ENCODE measurements at regions not wholly inside any gene's neighbourhood (a gene's known extent, or its start where the extent isn't known, plus 50 kb on each side); places are given as distances from the start of the nearest gene placed in this dataset.

GRCh38 chr7:35386816-35387706 is 133.2 kb upstream of the TBX20 start:
- no peak for DNase-seq

GRCh38 chr7:35386082-35386815 is 132.3 kb upstream of the TBX20 start:
- no peak for DNase-seq

DNA sequence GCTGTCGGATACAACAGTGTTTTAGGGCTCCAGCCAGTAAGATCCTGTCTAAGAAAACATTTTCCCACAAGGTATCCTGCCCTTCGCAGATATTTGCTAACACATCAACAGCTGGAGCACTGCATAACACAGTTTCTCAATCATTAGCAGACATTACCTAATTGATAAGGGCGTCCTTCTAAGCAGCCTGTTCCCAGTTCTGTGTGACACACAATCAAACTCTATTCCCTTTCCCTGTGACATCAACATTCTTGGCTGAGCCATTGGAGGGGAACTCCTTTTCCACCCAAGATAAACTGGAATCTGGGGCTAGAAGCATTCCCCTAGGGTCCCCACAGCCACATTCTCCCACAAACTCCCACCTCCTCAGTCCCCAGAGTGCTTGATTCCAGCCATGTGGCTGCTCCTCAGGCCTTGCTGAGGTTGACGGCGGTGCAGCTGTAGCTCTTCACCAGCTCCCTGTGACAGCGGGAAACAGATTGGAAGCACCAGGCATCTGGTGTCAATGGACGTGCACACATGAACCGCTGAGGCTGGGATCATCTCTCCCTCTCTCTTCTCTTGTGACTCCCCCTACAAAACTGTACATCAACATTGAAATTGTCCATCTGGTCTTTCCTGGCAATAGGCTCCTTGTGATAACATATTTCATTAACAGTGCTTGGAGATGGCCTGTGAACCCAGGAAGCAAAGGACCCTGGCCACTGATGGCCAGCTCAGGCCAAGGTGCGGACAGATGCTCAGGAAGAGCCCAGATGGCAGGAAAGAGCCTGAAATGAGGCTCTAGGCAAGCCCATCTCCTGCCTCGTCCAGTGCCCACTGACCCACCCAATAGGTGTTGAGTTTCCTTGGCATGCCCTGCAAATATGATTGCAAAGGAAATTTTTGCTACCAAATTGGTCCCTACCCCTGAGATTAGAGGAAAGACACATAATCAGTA is 131.1 kb upstream of the TBX20 start:
- peak; percentile 39 for DNase-seq

DNA sequence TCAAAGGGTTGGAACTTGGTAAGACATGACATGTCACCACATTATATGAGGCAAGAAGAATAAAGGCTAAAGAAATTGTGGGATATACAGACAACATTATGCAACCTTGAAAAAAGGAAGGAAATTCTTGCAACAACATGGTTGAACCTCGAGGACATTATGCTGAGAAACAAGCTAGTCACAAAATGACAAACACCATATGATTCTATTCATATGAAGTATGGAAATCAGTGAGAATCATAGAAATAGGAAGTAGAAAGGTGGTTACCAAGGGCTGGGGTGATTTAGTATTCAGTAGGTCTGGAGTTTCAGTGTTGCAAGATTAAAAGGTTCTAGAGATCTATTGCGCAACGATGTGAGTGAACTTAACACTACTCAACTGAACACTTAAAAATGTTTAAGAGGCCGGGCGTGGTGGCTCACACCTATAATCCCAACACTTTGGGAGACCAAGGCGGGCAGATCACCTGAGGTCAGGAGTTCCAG is 126.9 kb upstream of the TBX20 start:
- no peak for DNase-seq

DNA sequence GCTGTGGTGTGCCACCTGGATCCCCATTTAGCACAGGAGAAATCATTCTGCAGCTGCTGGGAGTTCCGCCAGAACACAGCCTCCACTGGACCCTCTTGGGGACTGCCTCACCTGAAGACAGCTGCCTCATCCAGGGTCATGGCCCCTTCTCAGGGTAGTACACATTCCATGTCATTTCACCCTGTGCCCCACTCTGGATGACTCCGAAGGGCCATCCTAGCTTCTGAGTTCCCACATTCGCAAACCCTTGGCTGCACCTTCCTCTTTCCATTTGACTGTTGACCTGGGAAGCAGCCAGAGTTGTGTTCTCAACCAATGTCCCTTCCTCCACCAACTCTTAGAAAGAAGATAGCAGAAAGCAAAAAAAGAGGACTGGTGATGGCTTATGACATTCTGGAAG is 125.6 kb upstream of the TBX20 start:
- DNase-seq, result no peak

- DNase-seq, result no peak
Observed at GRCh38 chr7:35375516-35375915, 121.6 kb upstream of the TBX20 start.

GRCh38 chr7:35374858-35375257 is 121.0 kb upstream of the TBX20 start:
- DNase-seq, result no peak

DNA sequence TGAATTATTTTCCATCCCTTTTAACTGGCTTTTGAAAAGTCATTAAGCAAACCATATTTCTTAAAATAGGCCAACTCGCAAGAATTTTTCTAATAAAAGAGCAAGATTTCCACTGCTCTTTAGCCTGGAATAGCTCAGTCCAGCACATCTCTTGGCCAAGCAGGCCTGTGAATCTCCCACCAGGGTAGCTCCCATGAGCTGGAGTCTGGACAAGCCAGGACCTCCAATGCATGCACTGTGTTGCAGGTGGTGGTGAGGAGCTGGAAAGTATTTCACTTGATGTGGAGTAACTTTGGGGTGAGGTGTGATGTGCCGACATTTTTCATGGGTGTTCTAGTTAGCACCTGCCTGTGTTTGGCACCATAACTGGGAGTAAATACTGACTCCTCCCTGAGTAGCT is 117.3 kb upstream of the TBX20 start:
- no peak for DNase-seq

- no peak for DNase-seq
Observed at GRCh38 chr7:35370687-35371086, 116.8 kb upstream of the TBX20 start.

DNA sequence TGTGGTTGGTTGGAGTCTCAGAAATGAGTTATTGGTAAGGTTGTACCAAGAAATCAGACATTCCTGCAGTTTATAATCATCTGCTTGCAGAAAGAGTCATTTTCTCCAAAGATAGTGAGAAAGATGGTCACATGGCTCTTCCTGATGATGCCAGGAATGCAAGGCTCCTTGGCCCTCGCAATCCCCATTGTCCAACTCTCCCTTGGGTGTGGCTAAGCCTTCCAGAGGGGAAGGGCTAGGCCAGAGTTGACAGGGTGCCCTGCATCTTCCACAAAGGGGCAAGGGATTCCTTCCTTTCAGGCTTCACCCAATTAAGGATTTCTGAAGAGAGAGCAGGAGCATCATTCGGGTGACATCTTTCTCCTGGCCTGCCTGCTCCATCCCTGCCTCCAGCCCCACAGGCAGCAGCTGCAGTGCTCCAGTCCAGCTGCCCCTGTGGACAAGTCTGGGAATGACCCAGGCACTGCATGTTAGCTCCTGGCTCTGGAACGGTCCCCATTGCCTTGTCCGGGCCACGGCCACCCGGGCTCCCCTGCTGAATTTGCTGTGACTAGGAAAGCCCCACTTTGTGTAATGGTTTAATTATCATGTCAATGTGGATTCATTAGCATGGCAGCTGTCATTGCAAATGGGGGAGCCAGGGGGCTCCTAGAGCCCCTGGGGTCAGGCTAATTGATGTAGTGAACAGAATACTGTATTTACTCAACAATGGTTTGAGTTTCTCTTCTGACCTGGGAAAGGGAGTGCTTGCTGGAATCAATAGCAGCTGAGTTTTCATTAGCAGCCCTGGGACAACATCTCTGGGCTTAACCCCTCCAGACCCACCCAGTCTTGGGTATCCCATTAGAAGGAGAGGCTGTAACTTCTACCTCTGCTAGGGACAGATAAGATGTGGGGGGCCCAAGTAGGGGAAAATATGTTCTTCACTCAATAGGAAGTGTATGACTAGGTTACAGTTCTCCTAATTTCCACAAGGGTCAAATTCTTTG is 112.6 kb upstream of the TBX20 start:
- no peak for DNase-seq

- no peak for DNase-seq
Observed at GRCh38 chr7:35365523-35365922, 111.6 kb upstream of the TBX20 start.

- DNase-seq, result no peak
Observed at GRCh38 chr7:35362341-35362740, 108.4 kb upstream of the TBX20 start.

- DNase-seq, result no peak
Observed at GRCh38 chr7:35359423-35359822, 105.5 kb upstream of the TBX20 start.

GRCh38 chr7:35356495-35356894 is 102.6 kb upstream of the TBX20 start:
- no peak for DNase-seq

- DNase-seq, result no peak
Observed at GRCh38 chr7:35355911-35356310, 102.0 kb upstream of the TBX20 start.

GRCh38 chr7:35355199-35355598 is 101.3 kb upstream of the TBX20 start:
- DNase-seq, result no peak

DNA sequence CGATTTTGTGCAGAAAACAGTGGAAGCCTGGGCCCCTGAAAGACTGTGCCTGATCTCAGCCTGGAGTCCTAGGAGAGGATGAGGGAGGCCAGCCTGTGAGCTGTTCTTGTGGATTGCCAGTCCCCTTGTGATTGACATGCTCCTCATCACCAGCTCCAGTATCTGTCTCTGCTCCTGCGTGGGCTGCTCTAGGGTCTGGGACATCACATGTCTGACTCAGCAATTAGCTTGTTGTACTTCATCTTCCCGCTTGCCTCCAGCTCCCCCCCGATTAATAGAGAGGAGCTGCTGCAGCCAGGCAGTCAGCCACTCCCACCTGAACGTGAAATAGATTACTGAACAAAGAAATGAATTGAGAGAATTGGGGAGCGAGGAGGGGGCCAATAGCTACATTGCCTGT is 99.6 kb upstream of the TBX20 start:
- no peak for DNase-seq

DNA sequence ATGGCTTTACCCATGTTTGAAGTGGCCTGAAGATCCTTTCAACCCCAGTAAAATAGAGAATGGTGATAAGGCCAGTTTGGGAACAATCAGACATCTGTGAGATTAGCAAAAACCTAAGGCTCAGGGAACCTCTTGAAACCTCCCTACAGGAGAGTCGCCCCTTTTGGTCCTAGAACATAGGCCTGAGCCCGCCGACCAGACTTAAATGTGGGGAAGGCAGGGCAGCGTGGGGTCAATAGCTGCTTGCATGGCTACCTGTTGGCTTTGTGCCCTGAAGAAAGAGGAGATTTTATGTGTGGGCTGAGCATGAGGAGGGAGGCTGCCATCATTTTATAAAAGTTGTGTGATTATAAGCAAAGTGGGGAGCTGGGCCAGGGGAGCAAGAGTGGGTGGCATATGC is 97.6 kb upstream of the TBX20 start:
- DNase-seq, result no peak

GRCh38 chr7:35348611-35349400 is 94.9 kb upstream of the TBX20 start:
- no peak for DNase-seq

DNA sequence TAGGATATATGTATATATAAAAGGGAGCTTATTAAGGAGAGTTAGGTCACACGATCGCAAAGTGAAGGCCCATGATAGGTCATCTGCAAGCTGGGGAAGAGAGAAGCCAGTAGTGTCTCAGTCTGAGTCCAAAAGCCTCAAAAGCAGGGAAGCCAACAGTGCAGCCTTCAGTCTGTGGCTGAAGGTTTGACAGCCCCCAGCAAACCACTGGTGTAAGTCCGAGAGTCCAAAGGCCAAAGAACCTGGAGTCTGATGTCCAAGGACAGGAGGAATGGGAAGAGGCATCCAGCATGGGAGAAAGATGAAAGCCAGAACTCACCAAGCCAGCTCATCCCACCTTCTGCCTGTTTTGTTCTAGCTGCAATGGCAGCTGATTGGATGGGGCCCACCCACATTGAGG is 88.9 kb upstream of the TBX20 start:
- DNase-seq, result no peak

All from renal pelvis (tissue), 1 donor.